Body of pancreas (tissue), 4 donors: ENCODE measurements at regions not wholly inside any gene's neighbourhood (a gene's known extent, or its start where the extent isn't known, plus 50 kb on each side); places are given as distances from the start of the nearest gene placed in this dataset.

Source experiments
- ATAC-seq: fragments of 150-250 bp; one replicate; pipeline ENCODE4 v1.9.1; 2016
- DNase-seq, 4 donors: peaks; one replicate each; pipeline ENCODE4 v3.0.0-alpha.2; 2019
- H3K27ac ChIP-seq, 4 donors: fragments of 200-600 bp; sonication (generic); 1 replicate in 3 of 4; 2 replicates in 1 of 4; pipeline versions ENCODE4 v1.5.1 to v1.6.1; 2016 to 2019; ENCODE audit warnings: mild to moderate bottlenecking in 1 of 4, mixed read lengths in 1 of 4, moderate library complexity in 1 of 4
- H3K27me3 ChIP-seq, 2 donors: fragments of 200-600 bp; sonication (generic); one replicate each; pipeline ENCODE4 v1.6.0; 2016; ENCODE audit warnings: mild to moderate bottlenecking in 1 of 2
- H3K36me3 ChIP-seq, 2 donors: fragments of 200-600 bp; sonication (generic); replicated peaks in 1 of 2; 2 replicates each; pipeline ENCODE4 v1.5.1; 2016; ENCODE audit warnings: low read depth in 2 of 2; ENCODE audit not compliant: insufficient read depth in 1 of 2
- H3K4me1 ChIP-seq: fragments of 200-600 bp; sonication (generic); one replicate; pipeline ENCODE4 v1.6.0; 2016
- H3K4me3 ChIP-seq, 2 donors: fragments of 200-600 bp; sonication (generic); 1 replicate in 1 of 2; 2 replicates in 1 of 2; pipeline ENCODE4 v1.5.1; 2016 to 2019
- H3K9me3 ChIP-seq, 3 donors: fragments of 200-600 bp; sonication (generic); 1 replicate in 2 of 3; 2 replicates in 1 of 3; pipeline ENCODE4 v1.5.1; 2016
- CTCF ChIP-seq, 7 experiments: fragments of 450-650 bp in 4 of 7; fragments of 200-600 bp in 3 of 7; sonication (generic) in 3 of 7; IDR thresholded peaks; one replicate each; pipeline ENCODE4 v1.5.1; 2016 to 2019; ENCODE audit warnings: antibody characterized with exemption in 7 of 7
- POLR2A ChIP-seq, 3 donors: fragments of 450-650 bp; IDR thresholded peaks; one replicate each; pipeline ENCODE4 v1.6.1; 2016; ENCODE audit warnings: antibody characterized with exemption in 3 of 3, mild to moderate bottlenecking in 2 of 3
- whole genome bisulfite sequencing, 2 donors: methylation state at CpG; one replicate each; pipeline ENCODE4 v1.1.5; 2017; 5-methylcytosine and 5-hydroxymethylcytosine counted together
- intact Hi-C: fragments of 100-400 bp; cut with DNase I; formaldehyde crosslinking; loops from one replicate; pipeline ENCODE4 v1.15.1; 2023

DNA sequence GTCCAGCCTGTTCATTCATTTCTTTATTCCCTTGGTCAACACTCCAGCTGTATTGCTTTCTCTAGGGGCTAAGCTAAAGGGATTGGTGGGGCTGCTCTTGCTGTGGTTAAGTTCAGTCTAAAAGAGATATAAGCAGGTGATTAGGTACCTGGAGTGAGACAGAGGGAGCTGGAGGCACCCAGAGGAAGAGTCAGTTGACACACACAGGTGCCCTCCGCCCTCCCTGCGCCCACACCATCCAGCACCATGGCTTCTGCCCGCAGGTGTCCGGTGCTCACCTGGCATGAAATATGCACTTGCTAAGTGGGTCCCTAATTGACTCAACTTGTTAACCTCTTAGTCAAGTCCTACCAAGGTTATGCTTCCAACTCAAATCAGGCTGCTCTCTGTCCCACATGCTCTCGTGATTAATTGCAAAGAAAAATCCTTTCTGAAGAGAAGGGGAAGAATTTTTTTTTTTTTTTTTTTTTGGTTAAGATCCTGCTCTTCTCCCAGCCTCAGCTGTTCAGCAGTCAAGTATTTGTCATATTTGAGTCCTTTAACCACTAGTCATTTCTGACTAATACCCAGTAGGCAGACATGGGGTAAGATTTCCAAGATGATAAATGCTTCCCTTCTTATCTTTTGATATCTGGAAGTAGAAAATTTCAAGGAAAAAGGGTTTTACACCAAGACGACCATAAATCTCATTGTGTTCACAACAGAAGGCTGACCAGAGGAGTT, 199.8 kb upstream of the WSCD1 start:
- ATAC-seq = no peak
- no peaks in the 10 kb centered on the region for H3K27me3 ChIP-seq
- WGBS, 2 donors = 56 to 59% methylated on average over 6 of the region's 6 CpGs
- TF ChIP-seq POLR2A (IDR thresholded peaks at IDR 0.05) (no peak), CTCF (IDR thresholded peaks at IDR 0.05) (no peak)
- H3K36me3 ChIP-seq = no peaks in the 10 kb centered on the region
- intact Hi-C loops = no loop called here
- H3K4me3 ChIP-seq = no peak overlapping the region
- DNase-seq = no peak
- H3K4me1 ChIP-seq = no peaks in the 10 kb centered on the region
- no peak overlapping the region for H3K27ac ChIP-seq
- no peaks in the 10 kb centered on the region for H3K9me3 ChIP-seq

GRCh38 chr17:5871666-5872065, 198.5 kb upstream of the WSCD1 start:
- no peaks in the 10 kb centered on the region for H3K9me3 ChIP-seq
- no peak for DNase-seq
- intact Hi-C loops = no loop called here
- ATAC-seq = no peak
- H3K27me3 ChIP-seq = no peaks in the 10 kb centered on the region
- no peaks in the 10 kb centered on the region for H3K4me1 ChIP-seq
- no peak overlapping the region for H3K27ac ChIP-seq
- H3K4me3 ChIP-seq = no peak overlapping the region
- TF ChIP-seq CTCF (IDR thresholded peaks at IDR 0.05) = no peak
- 73 to 79% methylated on average over 10 of the region's 10 CpGs for WGBS, 2 donors
- H3K36me3 ChIP-seq = no peaks in the 10 kb centered on the region

DNA sequence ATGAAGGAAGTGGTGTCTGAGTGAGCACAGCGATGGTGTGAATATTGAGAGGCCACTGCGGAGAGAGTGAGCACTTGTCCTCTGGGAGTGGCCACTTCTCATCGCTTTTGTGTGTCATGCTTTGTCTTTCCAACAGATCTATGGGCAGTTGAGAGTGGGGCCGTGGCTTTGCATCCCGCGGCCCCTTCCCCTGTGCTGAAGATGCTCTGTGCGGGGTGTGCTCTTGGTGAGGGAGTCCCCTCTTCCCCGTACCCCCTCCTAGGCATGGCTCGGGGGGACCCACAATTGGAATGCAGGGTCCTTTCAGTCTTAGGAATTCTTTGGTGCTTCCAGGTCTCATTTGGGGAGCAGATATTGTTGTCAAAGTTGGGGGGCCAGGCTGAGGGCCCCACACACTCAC, 197.3 kb upstream of the WSCD1 start:
- no peak for TF ChIP-seq CTCF (IDR thresholded peaks at IDR 0.05)
- TF ChIP-seq POLR2A (IDR thresholded peaks at IDR 0.05) = no peak
- no peak overlapping the region for H3K27ac ChIP-seq
- no peaks in the 10 kb centered on the region for H3K4me1 ChIP-seq
- no peaks in the 10 kb centered on the region for H3K27me3 ChIP-seq
- DNase-seq = no peak
- no peaks in the 10 kb centered on the region for H3K9me3 ChIP-seq
- intact Hi-C loops = no loop called here
- H3K4me3 ChIP-seq = no peak overlapping the region
- H3K36me3 ChIP-seq = no peaks in the 10 kb centered on the region
- ATAC-seq = no peak
- WGBS, 2 donors = 55 to 68% methylated on average over 8 to 9 of the region's 9 CpGs

DNA sequence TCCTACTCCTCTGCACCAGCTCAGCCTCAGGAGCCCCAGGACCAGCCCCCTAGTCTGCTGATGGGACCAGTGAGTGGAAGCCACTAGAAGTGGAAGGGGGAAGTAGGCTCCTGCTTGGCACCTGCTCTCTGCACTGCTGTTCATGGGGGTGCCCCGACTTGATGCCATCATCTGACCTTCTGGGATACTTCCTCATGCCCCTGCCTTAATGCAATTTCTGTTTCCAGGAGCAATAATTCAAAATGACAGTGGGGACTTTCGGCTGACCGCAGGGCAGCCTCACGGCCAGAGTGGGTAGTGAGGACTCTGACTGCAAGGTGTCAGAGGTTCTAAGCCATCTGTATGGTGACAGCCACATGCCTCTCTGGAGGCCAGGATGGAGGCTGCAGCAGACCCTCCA, 196.4 kb upstream of the WSCD1 start:
- intact Hi-C loops = no loop called here
- H3K9me3 ChIP-seq = no peaks in the 10 kb centered on the region
- WGBS, 2 donors = 21 to 63% methylated on average over 1 to 4 of the region's 4 CpGs

More for the DNA sequence above, 196.4 kb upstream of the WSCD1 start:
- no peaks in the 10 kb centered on the region for H3K36me3 ChIP-seq
- no peak overlapping the region for H3K27ac ChIP-seq
- H3K4me3 ChIP-seq = no peak overlapping the region
- no peak for DNase-seq
- H3K4me1 ChIP-seq = no peaks in the 10 kb centered on the region
- no peaks in the 10 kb centered on the region for H3K27me3 ChIP-seq
- TF ChIP-seq POLR2A (IDR thresholded peaks at IDR 0.05) (no peak), CTCF (IDR thresholded peaks at IDR 0.05) (no peak)
- ATAC-seq = no peak
